Peyer's patch (tissue), 4 donors: ENCODE measurements at regions not wholly inside any gene's neighbourhood (a gene's known extent, or its start where the extent isn't known, plus 50 kb on each side); places are given as distances from the start of the nearest gene placed in this dataset.

ENCODE experiments used
- DNase-seq, 3 donors: peaks; one replicate each; pipeline ENCODE4 v3.0.0-alpha.2; 2017 to 2019
- H3K27ac ChIP-seq, 4 donors: fragments of 200-600 bp; sonication (generic); one replicate each; pipeline ENCODE4 v1.5.1; 2016 to 2019
- H3K27me3 ChIP-seq, 2 donors: fragments of 200-600 bp; sonication (generic); one replicate each; pipeline ENCODE4 v1.5.1; 2019
- H3K36me3 ChIP-seq, 3 donors: fragments of 200-600 bp; sonication (generic); one replicate each; pipeline ENCODE4 v1.5.1; 2016 to 2019
- H3K4me1 ChIP-seq, 4 donors: fragments of 200-600 bp; sonication (generic); one replicate each; pipeline ENCODE4 v1.5.1; 2016 to 2019
- H3K4me3 ChIP-seq, 4 donors: fragments of 200-600 bp; sonication (generic); 1 replicate in 3 of 4; 2 replicates in 1 of 4; pipeline ENCODE4 v1.5.1; 2016 to 2019; ENCODE audit warnings: mild to moderate bottlenecking in 1 of 4
- H3K9me3 ChIP-seq, 4 donors: fragments of 200-600 bp; sonication (generic); one replicate each; pipeline ENCODE4 v1.5.1; 2016 to 2019; ENCODE audit warnings: mild to moderate bottlenecking in 1 of 4
- POLR2A ChIP-seq, 2 donors: fragments of 450-650 bp; IDR thresholded peaks; one replicate each; pipeline ENCODE4 v1.5.1; 2017; ENCODE audit warnings: antibody characterized with exemption in 2 of 2, mild to moderate bottlenecking in 2 of 2, moderate library complexity in 2 of 2
- TF ChIP-seq, protein P1 (sequence below), 6 experiments: fragments of 450-650 bp in 4 of 6; fragments of 200-600 bp in 2 of 6; sonication (generic) in 1 of 6; IDR thresholded peaks; one replicate each; pipeline ENCODE4 v1.5.1; 2017 to 2019; ENCODE audit warnings: antibody characterized with exemption in 6 of 6, mild to moderate bottlenecking in 3 of 6, moderate library complexity in 1 of 6

DNA sequence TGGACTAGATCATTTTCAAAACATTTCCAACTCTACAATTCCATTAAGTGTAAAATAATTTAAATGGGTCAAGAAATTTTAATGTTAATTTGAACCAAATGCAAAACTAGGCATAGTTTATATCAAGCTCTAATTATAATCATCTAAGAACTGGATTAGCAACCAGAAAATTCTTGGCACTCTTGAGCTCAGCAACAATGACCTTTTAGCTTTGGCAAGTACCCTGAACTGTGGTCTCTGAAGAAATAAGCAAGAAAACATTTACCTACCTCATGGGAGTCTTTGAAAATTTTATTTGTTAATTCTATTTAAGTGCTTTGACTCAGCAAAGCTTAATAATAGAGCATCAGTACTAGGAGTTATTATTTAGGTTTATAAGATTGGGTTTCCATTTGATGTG lies 313.2 kb downstream of the SATB2 start:
- TF ChIP-seq, protein P1, sequence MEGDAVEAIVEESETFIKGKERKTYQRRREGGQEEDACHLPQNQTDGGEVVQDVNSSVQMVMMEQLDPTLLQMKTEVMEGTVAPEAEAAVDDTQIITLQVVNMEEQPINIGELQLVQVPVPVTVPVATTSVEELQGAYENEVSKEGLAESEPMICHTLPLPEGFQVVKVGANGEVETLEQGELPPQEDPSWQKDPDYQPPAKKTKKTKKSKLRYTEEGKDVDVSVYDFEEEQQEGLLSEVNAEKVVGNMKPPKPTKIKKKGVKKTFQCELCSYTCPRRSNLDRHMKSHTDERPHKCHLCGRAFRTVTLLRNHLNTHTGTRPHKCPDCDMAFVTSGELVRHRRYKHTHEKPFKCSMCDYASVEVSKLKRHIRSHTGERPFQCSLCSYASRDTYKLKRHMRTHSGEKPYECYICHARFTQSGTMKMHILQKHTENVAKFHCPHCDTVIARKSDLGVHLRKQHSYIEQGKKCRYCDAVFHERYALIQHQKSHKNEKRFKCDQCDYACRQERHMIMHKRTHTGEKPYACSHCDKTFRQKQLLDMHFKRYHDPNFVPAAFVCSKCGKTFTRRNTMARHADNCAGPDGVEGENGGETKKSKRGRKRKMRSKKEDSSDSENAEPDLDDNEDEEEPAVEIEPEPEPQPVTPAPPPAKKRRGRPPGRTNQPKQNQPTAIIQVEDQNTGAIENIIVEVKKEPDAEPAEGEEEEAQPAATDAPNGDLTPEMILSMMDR (IDR thresholded peaks at IDR 0.05): no peak
- no peak for TF ChIP-seq POLR2A (IDR thresholded peaks at IDR 0.05)
- Histone ChIP-seq H3K4me1 (no peaks in the 10 kb centered on the region), H3K9me3 (no peaks in the 10 kb centered on the region), H3K4me3 (no peak overlapping the region), H3K27ac (no peak overlapping the region), H3K27me3 (no peaks in the 10 kb centered on the region), H3K36me3 (no peaks in the 10 kb centered on the region)
- no peak for DNase-seq

DNA sequence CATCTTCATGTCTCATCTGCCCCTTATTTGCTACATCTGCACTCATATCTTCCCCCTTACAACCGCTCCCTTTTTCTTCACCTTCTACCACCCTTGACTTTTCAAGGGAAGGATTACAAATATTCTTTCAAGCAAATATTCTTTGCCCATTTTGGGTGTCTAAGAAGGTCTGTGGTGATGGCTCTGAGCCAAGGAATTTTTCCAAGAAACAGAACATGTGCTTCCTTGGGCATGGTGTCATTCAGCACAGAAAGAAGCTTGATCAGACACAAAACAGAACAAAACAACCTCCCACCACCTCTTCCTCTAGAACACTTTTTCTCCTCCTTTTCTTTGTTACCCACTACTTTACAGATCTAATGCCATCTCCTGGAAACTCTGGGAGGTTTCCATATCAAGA lies 313.7 kb downstream of the SATB2 start:
- no peak for DNase-seq
- H3K4me3 ChIP-seq: no peak overlapping the region
- H3K27me3 ChIP-seq: no peaks in the 10 kb centered on the region
- no peak overlapping the region for H3K27ac ChIP-seq
- TF ChIP-seq, protein P1 (IDR thresholded peaks at IDR 0.05): no peak
- TF ChIP-seq POLR2A (IDR thresholded peaks at IDR 0.05): no peak
- H3K36me3 ChIP-seq: no peaks in the 10 kb centered on the region
- no peaks in the 10 kb centered on the region for H3K9me3 ChIP-seq
- H3K4me1 ChIP-seq: no peaks in the 10 kb centered on the region

DNA sequence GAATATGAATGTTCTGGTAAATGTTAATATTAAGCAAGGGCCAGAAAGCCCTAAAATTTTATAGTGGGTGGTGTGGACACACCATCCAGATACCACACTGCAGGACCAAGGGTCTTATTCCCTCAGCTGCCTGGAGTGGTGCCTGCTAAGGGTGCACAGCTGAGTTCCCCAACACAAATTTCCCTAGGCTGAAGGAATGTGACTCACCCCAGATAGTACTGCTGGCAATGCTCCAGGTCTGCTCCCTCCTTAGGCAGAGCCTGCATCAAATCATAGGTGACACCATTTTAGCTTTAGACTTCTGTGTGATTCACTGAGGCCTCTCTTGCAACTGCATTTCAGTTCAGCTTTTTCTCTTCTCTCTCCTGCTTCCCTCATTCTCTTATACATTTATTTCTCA lies 321.1 kb downstream of the SATB2 start:
- DNase-seq: no peak
- H3K4me3 ChIP-seq: no peak overlapping the region
- no peaks in the 10 kb centered on the region for H3K4me1 ChIP-seq
- no peak for TF ChIP-seq POLR2A (IDR thresholded peaks at IDR 0.05)
- TF ChIP-seq, protein P1 (IDR thresholded peaks at IDR 0.05): no peak
- H3K36me3 ChIP-seq: no peaks in the 10 kb centered on the region
- no peaks in the 10 kb centered on the region for H3K9me3 ChIP-seq
- H3K27me3 ChIP-seq: no peaks in the 10 kb centered on the region
- no peak overlapping the region for H3K27ac ChIP-seq

DNA sequence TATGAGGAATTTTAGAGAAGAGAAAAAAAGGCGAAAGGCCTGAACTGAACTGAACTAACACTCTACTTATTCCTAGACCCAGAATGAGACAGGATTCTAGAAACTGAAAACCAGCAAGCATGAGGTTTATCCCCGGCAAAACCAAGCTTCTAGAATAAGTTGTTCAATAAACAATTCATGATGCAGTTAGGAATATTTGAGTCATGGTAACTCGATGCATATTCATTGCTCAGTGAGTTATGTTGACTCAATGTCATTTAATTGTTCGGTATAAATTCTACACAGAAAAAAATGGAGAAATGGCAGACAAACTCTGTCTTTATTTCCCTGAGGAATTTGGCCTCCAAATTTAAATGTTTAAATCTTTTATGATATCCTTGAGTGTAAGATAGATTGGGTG lies 321.5 kb downstream of the SATB2 start:
- TF ChIP-seq, protein P1 (IDR thresholded peaks at IDR 0.05): no peak
- TF ChIP-seq POLR2A (IDR thresholded peaks at IDR 0.05): no peak
- H3K27ac ChIP-seq: no peak overlapping the region
- H3K4me1 ChIP-seq: no peaks in the 10 kb centered on the region
- H3K27me3 ChIP-seq: no peaks in the 10 kb centered on the region
- no peaks in the 10 kb centered on the region for H3K9me3 ChIP-seq
- DNase-seq: no peak
- H3K4me3 ChIP-seq: no peak overlapping the region
- no peaks in the 10 kb centered on the region for H3K36me3 ChIP-seq

DNA sequence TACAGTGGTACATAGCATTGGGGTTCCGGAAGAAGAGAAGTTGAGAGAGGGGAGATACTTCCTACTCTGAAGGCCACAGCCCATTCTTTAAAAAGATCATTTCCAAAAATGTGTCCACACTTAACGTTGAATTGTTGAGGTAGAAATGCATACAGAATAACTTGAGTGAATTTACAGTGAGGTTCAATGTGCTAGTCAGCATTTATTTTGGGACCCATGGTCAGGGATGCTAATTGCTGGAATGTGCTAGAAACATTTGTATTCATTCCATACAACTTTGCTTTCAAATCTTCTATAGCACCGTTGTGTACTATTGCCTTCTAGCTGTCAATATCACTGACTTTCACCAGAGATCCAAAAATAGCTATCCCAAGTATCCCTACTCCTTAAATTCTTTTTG lies 325.9 kb downstream of the SATB2 start:
- H3K27ac ChIP-seq: no peak overlapping the region
- H3K4me1 ChIP-seq: no peaks in the 10 kb centered on the region
- H3K9me3 ChIP-seq: no peaks in the 10 kb centered on the region
- no peak for DNase-seq
- TF ChIP-seq POLR2A (IDR thresholded peaks at IDR 0.05): no peak
- TF ChIP-seq, protein P1 (IDR thresholded peaks at IDR 0.05): no peak
- no peaks in the 10 kb centered on the region for H3K27me3 ChIP-seq
- H3K36me3 ChIP-seq: no peaks in the 10 kb centered on the region
- no peak overlapping the region for H3K4me3 ChIP-seq

DNA sequence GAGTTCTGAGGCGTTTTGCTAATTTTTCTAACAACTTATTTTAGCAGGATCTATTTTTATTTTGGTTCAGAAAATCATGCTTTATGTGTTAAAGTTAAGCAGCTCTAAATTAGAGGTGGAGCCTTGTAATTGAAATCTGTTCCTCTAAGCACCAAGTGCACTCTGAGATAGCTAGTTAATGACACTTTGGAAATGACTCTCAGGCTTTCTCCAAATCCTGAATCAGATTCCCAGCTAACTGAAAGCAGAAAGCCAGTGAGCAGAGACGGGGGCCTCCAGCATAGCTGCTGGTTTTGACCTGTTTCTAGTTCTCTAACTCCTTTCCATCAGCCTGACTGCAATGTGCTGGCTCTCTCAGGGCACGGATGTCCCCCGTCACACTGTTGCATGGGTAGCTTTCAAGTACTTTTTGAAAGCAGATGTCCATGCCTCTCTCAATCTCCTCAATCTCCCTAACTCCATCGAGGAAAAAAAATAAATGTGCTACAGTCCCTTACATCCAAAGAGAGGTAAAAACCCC lies 326.5 kb downstream of the SATB2 start:
- TF ChIP-seq, protein P1 (IDR thresholded peaks at IDR 0.05): no peak
- TF ChIP-seq POLR2A (IDR thresholded peaks at IDR 0.05): no peak
- no peak for DNase-seq

More for the DNA sequence above, 326.5 kb downstream of the SATB2 start:
- Histone ChIP-seq H3K36me3 (no peaks in the 10 kb centered on the region), H3K9me3 (no peaks in the 10 kb centered on the region), H3K4me1 (no peaks in the 10 kb centered on the region), H3K27me3 (no peaks in the 10 kb centered on the region), H3K4me3 (no peak overlapping the region), H3K27ac (no peak overlapping the region)
